Body of pancreas (tissue), 4 donors: ENCODE measurements at regions not wholly inside any gene's neighbourhood (a gene's known extent, or its start where the extent isn't known, plus 50 kb on each side); places are given as distances from the start of the nearest gene placed in this dataset.
"Not testable (repeated sequence)": the region's sequence is repeated elsewhere in the genome, so short reads cannot be mapped to it uniquely, and the experiment has no call there.

Source experiments
- POLR2A ChIP-seq, 3 donors: fragments of 450-650 bp; IDR thresholded peaks; one replicate each; pipeline ENCODE4 v1.6.1; 2016; ENCODE audit warnings: antibody characterized with exemption in 3 of 3, mild to moderate bottlenecking in 2 of 3
- TF ChIP-seq, protein P1 (sequence below), 7 experiments: fragments of 450-650 bp in 4 of 7; fragments of 200-600 bp in 3 of 7; sonication (generic) in 3 of 7; IDR thresholded peaks; one replicate each; pipeline ENCODE4 v1.5.1; 2016 to 2019; ENCODE audit warnings: antibody characterized with exemption in 7 of 7

DNA sequence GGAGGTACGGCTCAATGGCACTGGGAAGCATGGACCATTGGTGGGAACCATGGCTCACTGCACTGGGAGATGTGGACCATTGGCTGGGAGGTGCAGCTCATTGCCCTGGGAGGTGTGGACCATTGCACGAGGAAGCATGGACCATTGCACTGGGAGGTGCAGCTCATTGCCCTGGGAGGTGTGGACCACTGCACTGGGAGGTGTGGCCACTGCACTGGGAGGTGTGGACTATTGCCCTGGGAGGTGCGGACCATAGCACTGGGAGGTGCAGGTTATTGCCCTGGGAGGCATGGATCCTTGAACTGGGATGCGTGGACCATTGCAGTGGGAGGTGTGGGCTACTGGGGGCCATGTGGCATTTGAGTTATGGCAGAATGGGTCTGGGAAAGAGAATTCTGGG is 195.4 kb upstream of the PLGLB1 start:
- TF ChIP-seq, protein P1, sequence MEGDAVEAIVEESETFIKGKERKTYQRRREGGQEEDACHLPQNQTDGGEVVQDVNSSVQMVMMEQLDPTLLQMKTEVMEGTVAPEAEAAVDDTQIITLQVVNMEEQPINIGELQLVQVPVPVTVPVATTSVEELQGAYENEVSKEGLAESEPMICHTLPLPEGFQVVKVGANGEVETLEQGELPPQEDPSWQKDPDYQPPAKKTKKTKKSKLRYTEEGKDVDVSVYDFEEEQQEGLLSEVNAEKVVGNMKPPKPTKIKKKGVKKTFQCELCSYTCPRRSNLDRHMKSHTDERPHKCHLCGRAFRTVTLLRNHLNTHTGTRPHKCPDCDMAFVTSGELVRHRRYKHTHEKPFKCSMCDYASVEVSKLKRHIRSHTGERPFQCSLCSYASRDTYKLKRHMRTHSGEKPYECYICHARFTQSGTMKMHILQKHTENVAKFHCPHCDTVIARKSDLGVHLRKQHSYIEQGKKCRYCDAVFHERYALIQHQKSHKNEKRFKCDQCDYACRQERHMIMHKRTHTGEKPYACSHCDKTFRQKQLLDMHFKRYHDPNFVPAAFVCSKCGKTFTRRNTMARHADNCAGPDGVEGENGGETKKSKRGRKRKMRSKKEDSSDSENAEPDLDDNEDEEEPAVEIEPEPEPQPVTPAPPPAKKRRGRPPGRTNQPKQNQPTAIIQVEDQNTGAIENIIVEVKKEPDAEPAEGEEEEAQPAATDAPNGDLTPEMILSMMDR (IDR thresholded peaks at IDR 0.05), result not testable (repeated sequence)
- TF ChIP-seq POLR2A (IDR thresholded peaks at IDR 0.05), result not testable (repeated sequence)
